Stimulated activated CD8-positive, alpha-beta memory T cell treated with anti-CD3 and anti-CD28 coated beads, Interleukin-4, amount 100 ng/mL, for 1 hour (primary cell): ENCODE measurements at regions not wholly inside any gene's neighbourhood (a gene's known extent, or its start where the extent isn't known, plus 50 kb on each side); places are given as distances from the start of the nearest gene placed in this dataset.
"Not testable (repeated sequence)": the region's sequence is repeated elsewhere in the genome, so short reads cannot be mapped to it uniquely, and the experiment has no call there.

ENCODE experiments used
- DNase-seq, 2 donors: peaks; one replicate each; pipeline ENCODE4 v3.0.0-alpha.2; 2020; ENCODE audit warnings: low read depth in 2 of 2, low spot score in 1 of 2

GRCh38 chr1:146443088-146443870 is 214.5 kb upstream of the NOTCH2NLA start:
- not testable (repeated sequence) for DNase-seq

DNA sequence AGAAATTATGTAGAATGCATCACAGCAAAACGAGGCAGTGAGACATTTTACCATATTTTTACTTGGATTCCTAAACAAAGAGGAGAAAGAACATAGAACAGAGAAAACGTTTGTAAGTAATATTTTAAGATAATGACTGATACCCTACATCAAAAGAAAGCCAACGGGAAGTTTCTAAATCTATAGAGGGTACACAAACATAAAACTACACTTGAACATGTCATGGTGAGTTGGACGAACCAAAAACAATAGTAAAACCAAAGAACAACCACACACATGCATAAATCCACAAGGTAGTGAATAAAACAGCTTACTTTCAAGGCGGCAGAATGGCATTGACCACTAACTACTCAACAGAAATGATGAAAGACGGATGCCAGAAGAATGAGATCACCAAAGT is 209.7 kb upstream of the NOTCH2NLA start:
- DNase-seq = not testable (repeated sequence)

GRCh38 chr1:146416642-146417041 is 187.8 kb upstream of the NOTCH2NLA start:
- DNase-seq = not testable (repeated sequence)

DNA sequence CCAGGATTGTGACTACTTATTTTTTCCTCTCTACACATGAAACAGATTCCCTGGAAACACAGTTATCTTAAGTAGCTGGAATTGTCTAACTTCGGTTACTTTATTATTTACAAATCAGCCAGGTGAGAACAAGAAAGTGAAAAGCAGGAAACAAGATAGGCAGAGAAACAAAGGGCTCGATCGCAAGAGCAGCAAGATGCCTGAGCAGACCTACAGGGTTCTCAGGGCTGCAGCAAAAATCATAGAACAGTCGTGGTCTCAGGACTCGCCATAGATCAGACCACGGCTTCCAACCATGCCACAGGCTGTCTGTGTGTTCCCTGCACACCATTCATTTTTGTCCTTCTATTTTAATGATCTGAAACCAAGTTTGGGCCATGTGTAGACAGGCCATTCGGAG is 186.2 kb upstream of the NOTCH2NLA start:
- not testable (repeated sequence) for DNase-seq

- not testable (repeated sequence) for DNase-seq
Measured at GRCh38 chr1:146413911-146414310, 185.1 kb upstream of the NOTCH2NLA start.

DNA sequence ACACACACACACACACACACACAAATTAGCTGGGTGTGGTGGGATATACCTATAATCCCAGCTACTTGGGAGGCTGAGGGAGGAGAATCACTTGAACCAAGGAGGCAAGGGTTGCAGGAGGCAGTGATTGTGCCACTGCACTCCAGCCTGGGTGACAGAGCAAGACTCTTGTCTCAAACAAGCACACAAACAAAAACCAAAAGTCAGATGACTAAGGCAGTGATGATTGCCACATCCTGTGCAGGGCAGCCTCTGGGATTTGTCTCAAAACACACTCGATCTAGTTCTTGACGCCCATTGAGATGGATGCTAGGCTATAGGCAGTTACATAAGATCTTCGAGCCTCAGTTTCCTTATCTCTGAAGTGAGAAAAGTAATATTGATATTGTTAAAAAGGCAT is 183.1 kb upstream of the NOTCH2NLA start:
- not testable (repeated sequence) for DNase-seq

GRCh38 chr1:146409817-146410441 is 181.1 kb upstream of the NOTCH2NLA start:
- DNase-seq = not testable (repeated sequence)

DNA sequence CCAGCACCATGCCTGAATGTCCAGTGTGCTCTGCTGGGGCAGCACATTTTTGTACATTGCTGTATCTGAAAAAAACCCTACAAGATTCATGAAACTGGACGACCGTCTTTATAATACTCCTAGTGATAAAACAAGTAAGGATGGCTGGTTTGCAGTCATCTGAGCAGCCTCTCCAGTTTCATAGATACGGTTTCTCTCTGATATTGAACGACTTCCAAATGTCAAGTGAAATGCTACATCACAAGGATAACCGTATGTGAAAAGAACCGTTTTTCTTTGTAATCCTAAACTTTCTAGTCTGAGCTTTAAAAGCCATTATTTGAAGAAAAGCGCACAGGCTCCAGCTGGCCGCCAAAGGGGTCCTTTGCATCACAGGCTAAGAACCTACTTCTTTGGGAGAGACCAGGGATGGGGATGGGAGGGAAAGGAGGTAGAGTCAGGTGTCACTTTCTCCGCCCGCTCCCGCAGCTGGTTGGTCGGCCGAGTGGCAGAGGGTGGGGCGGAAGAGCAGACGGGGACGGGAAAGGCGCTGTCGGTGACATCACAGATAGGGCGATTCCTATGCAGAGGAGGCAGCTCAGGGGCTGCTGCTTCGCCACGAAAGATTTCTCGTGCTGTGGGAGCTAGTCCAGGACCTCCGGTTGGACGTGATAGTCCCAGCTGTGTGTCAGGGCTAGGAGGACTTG is 180.4 kb upstream of the NOTCH2NLA start:
- DNase-seq = not testable (repeated sequence)

GRCh38 chr1:146401281-146401825 is 172.5 kb upstream of the NOTCH2NLA start:
- DNase-seq = not testable (repeated sequence)

DNA sequence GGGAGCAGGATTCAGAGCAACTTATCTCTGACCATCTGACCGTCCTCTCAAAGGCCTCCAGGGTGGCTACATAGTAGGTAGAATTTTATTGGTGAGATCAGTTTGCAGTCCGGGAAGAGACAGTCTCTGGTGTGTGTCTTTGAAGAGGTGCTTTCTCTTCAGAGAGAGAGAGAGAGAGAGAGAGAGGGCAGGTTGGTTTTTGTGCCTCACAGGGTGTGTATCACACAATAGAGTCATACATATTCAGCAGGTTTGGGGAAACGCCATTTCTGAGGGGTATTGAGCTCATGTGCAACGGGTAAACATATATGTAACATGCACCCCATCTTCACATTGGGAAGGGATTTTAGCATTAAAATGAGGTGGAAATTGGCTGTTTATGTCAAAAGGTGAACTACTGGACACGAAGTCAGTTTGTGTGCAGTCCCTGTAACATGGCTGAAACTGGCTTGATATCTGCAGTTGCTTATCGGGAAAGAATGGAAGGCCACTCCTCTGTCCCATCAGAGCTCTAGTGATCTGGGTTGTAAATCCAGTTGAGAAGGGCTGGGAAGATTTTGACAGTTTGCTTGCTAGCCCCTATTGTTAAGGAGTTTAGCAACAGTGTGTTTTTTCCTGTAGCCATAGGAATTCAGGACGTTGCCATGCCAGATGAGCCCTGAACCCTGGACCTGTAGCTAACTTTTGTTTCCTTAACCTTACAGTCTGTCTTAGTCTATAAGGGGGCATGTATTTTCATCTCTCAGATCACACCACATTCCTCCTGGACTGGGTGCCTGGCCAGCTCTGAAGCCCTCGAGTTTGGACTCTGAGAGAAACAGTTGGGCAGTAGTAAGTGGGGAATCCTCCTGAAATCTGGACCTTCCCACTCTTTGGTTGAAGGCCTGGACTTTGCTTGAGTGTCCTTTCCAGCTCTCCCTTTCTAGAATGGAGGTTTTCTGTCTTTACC is 171.6 kb upstream of the NOTCH2NLA start:
- not testable (repeated sequence) for DNase-seq

- not testable (repeated sequence) for DNase-seq
Measured at GRCh38 chr1:146399225-146399624, 170.4 kb upstream of the NOTCH2NLA start.

DNA sequence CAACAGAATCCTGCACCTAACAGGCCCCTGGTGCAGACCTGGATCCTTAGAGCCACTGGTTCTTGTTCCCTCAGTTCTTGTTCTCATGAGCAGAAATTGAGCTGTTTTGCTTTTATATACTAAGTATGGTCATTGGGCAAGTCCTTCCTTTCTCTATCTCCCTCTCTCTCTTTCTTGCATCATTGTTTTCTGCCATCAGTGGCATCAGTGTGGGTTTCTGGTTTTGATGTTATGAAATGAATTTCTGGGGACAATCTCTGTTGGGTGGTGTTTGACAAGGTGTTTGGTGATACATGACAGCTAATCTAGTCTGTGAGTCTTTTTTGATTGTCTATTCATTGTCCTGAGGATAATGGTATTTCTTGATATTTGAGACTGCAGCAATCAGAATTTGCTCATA is 168.0 kb upstream of the NOTCH2NLA start:
- not testable (repeated sequence) for DNase-seq

- DNase-seq = not testable (repeated sequence)
Measured at GRCh38 chr1:146396242-146396641, 167.4 kb upstream of the NOTCH2NLA start.

GRCh38 chr1:146393796-146394195 is 165.0 kb upstream of the NOTCH2NLA start:
- DNase-seq = not testable (repeated sequence)

GRCh38 chr1:146393154-146393553 is 164.3 kb upstream of the NOTCH2NLA start:
- not testable (repeated sequence) for DNase-seq

DNA sequence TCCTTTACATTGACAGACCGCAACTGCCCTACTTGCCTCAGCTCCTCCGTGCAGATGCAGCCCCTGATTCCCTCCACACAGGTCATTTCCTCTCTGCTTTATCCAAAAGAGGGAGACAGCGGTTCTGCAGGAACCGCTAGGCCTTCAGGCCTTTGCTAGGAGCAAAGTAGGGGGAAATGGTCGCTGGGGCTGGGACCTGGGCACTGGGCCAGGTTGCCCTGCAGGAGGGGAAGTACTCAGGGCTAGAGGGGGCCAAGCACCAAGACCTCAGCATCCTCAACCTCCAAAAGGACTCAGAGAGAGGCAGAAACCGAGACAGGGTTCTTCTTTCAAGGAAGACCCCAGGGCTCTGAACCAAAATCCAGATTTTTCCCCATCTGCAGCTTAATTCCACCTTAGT is 160.4 kb upstream of the NOTCH2NLA start:
- not testable (repeated sequence) for DNase-seq

GRCh38 chr1:146387750-146388469 is 159.1 kb upstream of the NOTCH2NLA start:
- DNase-seq = not testable (repeated sequence)

GRCh38 chr1:146386851-146387749 is 158.3 kb upstream of the NOTCH2NLA start:
- DNase-seq = not testable (repeated sequence)

GRCh38 chr1:146381196-146381595 is 152.4 kb upstream of the NOTCH2NLA start:
- DNase-seq = not testable (repeated sequence)
